Upper lobe of left lung (tissue), 6 donors: ENCODE measurements at regions not wholly inside any gene's neighbourhood (a gene's known extent, or its start where the extent isn't known, plus 50 kb on each side); places are given as distances from the start of the nearest gene placed in this dataset.

Source experiments
- ATAC-seq, 2 donors: fragments of 200-7000 bp; cut with Tn5 transposase; one replicate each; pipeline ENCODE4 v1.9.1; 2022; ENCODE audit warnings: mild to moderate bottlenecking in 2 of 2, moderate library complexity in 2 of 2; ENCODE audit not compliant: low FRiP score in 2 of 2
- DNase-seq, 2 donors: peaks; one replicate each; pipeline ENCODE4 v3.0.0-alpha.2; 2019 to 2020
- H3K27ac ChIP-seq, 4 donors: fragments of 200-600 bp; sonication (generic); one replicate each; pipeline ENCODE4 v1.5.1; 2016 to 2019
- H3K27me3 ChIP-seq, 4 donors: fragments of 200-600 bp; sonication (generic); one replicate each; pipeline ENCODE4 v1.5.1; 2017 to 2019
- H3K36me3 ChIP-seq, 4 donors: fragments of 200-600 bp; sonication (generic); one replicate each; pipeline ENCODE4 v1.5.1; 2016 to 2019
- H3K4me1 ChIP-seq, 4 donors: fragments of 200-600 bp; sonication (generic); one replicate each; pipeline ENCODE4 v1.5.1; 2018 to 2019
- H3K4me3 ChIP-seq, 4 donors: fragments of 200-600 bp; sonication (generic); one replicate each; pipeline ENCODE4 v1.5.1; 2017 to 2019; ENCODE audit warnings: mild to moderate bottlenecking in 2 of 4, moderate library complexity in 1 of 4
- H3K9me3 ChIP-seq, 4 donors: fragments of 200-600 bp; sonication (generic); one replicate each; pipeline ENCODE4 v1.5.1; 2018 to 2019
- CTCF ChIP-seq, 6 experiments: fragments of 450-650 bp in 4 of 6; fragments of 200-600 bp in 2 of 6; sonication (generic) in 2 of 6; IDR thresholded peaks; one replicate each; pipeline ENCODE4 v1.5.1; 2016 to 2019; ENCODE audit warnings: antibody characterized with exemption in 6 of 6
- EP300 ChIP-seq, 4 donors: sonication (generic); formaldehyde crosslinking; IDR thresholded peaks; one replicate each; pipeline ENCODE4 v1.5.1; 2017; ENCODE audit warnings: antibody characterized with exemption in 4 of 4, control low read depth in 2 of 4
- POLR2A ChIP-seq, 4 donors: fragments of 450-650 bp; IDR thresholded peaks; one replicate each; pipeline ENCODE4 v1.5.1; 2016 to 2017; ENCODE audit warnings: antibody characterized with exemption in 4 of 4, mild to moderate bottlenecking in 2 of 4
- POLR2AphosphoS5 ChIP-seq, 2 donors: sonication (generic); formaldehyde crosslinking; IDR thresholded peaks; one replicate each; pipeline ENCODE4 v1.5.1; 2017; ENCODE audit warnings: antibody characterized with exemption in 2 of 2
- WGBS, 2 donors: methylation state at CpG; one replicate each; pipeline ENCODE4 v1.1.5; 2017 to 2018; 5-methylcytosine and 5-hydroxymethylcytosine counted together
- donor health status: DM: no; HTN: no; CAD: no; lungs with moderate emphysema.
- donor health status: DM: no; HTN: yes; CAD: no; lungs with severe emphysema.

DNA sequence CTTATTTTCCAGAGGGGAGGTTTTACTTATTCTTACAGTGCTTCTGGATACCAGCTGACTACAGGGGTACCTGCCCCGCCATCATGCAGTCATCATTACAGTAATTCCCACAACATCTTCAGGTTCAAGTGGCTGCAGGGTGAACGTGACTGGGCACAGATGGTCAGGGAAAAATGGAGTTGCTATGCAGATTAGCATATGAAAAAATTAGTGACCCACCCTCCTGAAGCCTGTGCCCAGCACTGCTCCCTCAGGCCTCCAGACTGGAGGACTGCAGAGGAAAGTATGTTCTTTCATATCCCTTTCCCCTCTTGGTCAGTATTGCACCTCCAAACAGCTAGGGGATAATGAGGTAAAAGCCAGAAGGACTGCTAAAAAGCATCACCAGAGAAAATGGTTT is 937.9 kb downstream of the TUSC7 start:
- H3K36me3 ChIP-seq, result no peaks in the 10 kb centered on the region
- no peak overlapping the region for H3K4me3 ChIP-seq
- no peaks in the 10 kb centered on the region for H3K9me3 ChIP-seq
- no peak for TF ChIP-seq CTCF (IDR thresholded peaks at IDR 0.05)
- no peak for TF ChIP-seq EP300 (IDR thresholded peaks at IDR 0.05)
- TF ChIP-seq POLR2A (IDR thresholded peaks at IDR 0.05), result no peak
- TF ChIP-seq POLR2AphosphoS5 (IDR thresholded peaks at IDR 0.05), result no peak
- ATAC-seq (no peak), DNase-seq (no peak)
- no peaks in the 10 kb centered on the region for H3K4me1 ChIP-seq
- no peak overlapping the region for H3K27ac ChIP-seq
- H3K27me3 ChIP-seq, result no peaks in the 10 kb centered on the region
- 68 to 84% methylated on average over 2 of the region's 2 CpGs for WGBS, 2 donors

GRCh38 chr3:117651246-117651645 is 941.7 kb downstream of the TUSC7 start:
- H3K4me3 ChIP-seq, result no peak overlapping the region
- ATAC-seq, result no peak
- 55 to 56% methylated on average over 3 of the region's 3 CpGs for WGBS, 2 donors

DNA sequence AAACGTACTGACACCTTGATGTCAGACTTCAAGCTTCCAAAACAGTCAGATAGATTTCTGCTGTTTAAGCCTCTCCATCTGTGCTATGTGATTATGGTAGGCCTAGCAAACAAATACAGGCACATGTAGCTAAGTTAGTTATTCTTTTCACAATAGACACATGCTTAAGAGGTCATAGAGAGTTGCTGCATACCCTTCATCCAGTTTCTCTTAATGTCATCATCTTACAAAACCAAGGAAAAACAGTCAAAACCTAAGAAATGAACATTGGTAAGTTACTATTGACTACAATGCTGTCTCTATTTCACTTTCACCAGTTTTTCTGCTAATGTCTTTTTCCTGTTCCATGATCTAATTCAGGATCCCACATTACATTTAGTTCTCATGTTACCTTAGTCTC is 946.8 kb downstream of the TUSC7 start:
- DNase-seq, result no peak
- Histone ChIP-seq H3K36me3 (no peaks in the 10 kb centered on the region), H3K9me3 (no peaks in the 10 kb centered on the region), H3K4me3 (no peak overlapping the region), H3K27ac (no peak overlapping the region), H3K4me1 (no peaks in the 10 kb centered on the region), H3K27me3 (no peaks in the 10 kb centered on the region)
- TF ChIP-seq CTCF (IDR thresholded peaks at IDR 0.05) (no peak), EP300 (IDR thresholded peaks at IDR 0.05) (no peak), POLR2AphosphoS5 (IDR thresholded peaks at IDR 0.05) (no peak), POLR2A (IDR thresholded peaks at IDR 0.05) (no peak)
- no peak for ATAC-seq
- 74 to 84% methylated on average over 1 of the region's 1 CpG for WGBS, 2 donors

More at GRCh38 chr3:117651246-117651645, 941.7 kb downstream of the TUSC7 start:
- Histone ChIP-seq H3K4me1 (no peaks in the 10 kb centered on the region), H3K27ac (no peak overlapping the region), H3K36me3 (no peaks in the 10 kb centered on the region), H3K27me3 (no peaks in the 10 kb centered on the region), H3K9me3 (no peaks in the 10 kb centered on the region)
- no peak for TF ChIP-seq EP300 (IDR thresholded peaks at IDR 0.05)
- TF ChIP-seq POLR2A (IDR thresholded peaks at IDR 0.05), result no peak
- TF ChIP-seq POLR2AphosphoS5 (IDR thresholded peaks at IDR 0.05), result no peak
- TF ChIP-seq CTCF (IDR thresholded peaks at IDR 0.05), result no peak
- no peak for DNase-seq

DNA sequence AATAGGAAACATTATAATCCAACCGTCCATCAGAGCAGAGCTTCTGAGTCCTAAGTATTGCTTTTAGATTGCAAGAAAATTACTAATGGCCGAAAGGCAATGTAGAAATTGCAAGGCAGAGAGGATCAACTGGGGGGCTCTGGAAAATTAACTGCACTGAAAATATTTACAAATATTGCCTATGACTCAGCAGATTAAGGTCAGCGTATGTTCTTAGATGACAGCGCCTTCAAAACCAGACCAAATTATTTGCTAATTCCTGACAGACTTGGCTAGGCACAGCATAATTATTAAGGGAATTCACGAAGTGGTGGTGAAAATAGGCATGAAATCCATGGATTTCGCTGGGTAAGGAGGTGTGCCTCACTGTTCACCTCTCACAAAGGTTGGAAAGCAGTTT is 947.7 kb downstream of the TUSC7 start:
- Histone ChIP-seq H3K4me1 (no peaks in the 10 kb centered on the region), H3K27ac (no peak overlapping the region), H3K36me3 (no peaks in the 10 kb centered on the region), H3K27me3 (no peaks in the 10 kb centered on the region), H3K9me3 (no peaks in the 10 kb centered on the region), H3K4me3 (no peak overlapping the region)
- no peak for ATAC-seq
- no peak for DNase-seq
- TF ChIP-seq POLR2AphosphoS5 (IDR thresholded peaks at IDR 0.05), result no peak
- 79% methylated on average over 6 of the region's 6 CpGs for WGBS, 2 donors

GRCh38 chr3:117660941-117661817 is 951.6 kb downstream of the TUSC7 start:
- no peak overlapping the region for H3K4me3 ChIP-seq
- WGBS, 2 donors, result 75 to 79% methylated on average over 2 of the region's 2 CpGs
- TF ChIP-seq EP300 (IDR thresholded peaks at IDR 0.05), result no peak
- TF ChIP-seq POLR2AphosphoS5 (IDR thresholded peaks at IDR 0.05), result no peak
- TF ChIP-seq CTCF (IDR thresholded peaks at IDR 0.05), result no peak
- TF ChIP-seq POLR2A (IDR thresholded peaks at IDR 0.05), result no peak
- no peaks in the 10 kb centered on the region for H3K27me3 ChIP-seq
- H3K36me3 ChIP-seq, result no peaks in the 10 kb centered on the region
- DNase-seq (no peak), ATAC-seq (no peak)
- no peaks in the 10 kb centered on the region for H3K4me1 ChIP-seq
- no peak overlapping the region for H3K27ac ChIP-seq
- no peaks in the 10 kb centered on the region for H3K9me3 ChIP-seq
